ENCODE measurements at regions not wholly inside any gene's neighbourhood (a gene's known extent, or its start where the extent isn't known, plus 50 kb on each side); places are given as distances from the start of the nearest gene placed in this dataset.

GRCh38 chr10:8640878-8641277 lies 586.4 kb downstream of the GATA3 start:
- ChIA-PET POLR2A (ENCODE audit: low non-redundant PET) (no interaction called here), CTCF (no interaction called here)
- no peak for TF ChIP-seq CTCF (conservative IDR thresholded peaks at IDR 0.05; ENCODE audit: low read depth)
- no peak for DNase-seq (ENCODE audit: low spot score)
- H3K27ac ChIP-seq = no peak overlapping the region

GRCh38 chr10:8656261-8656660 lies 601.8 kb downstream of the GATA3 start:
- TF ChIP-seq CTCF (conservative IDR thresholded peaks at IDR 0.05; ENCODE audit: low read depth) = no peak
- CTCF ChIA-PET = no interaction called here
- POLR2A ChIA-PET (ENCODE audit: low non-redundant PET) = no interaction called here
- no peak overlapping the region for H3K27ac ChIP-seq
- no peak for DNase-seq (ENCODE audit: low spot score)

- no peak for DNase-seq (ENCODE audit: low spot score)
- CTCF ChIA-PET = no interaction called here
These were observed 605.5 kb downstream of the GATA3 start for GRCh38 chr10:8659982-8660381.

GRCh38 chr10:8661886-8662285 lies 607.4 kb downstream of the GATA3 start:
- no peak for TF ChIP-seq CTCF (conservative IDR thresholded peaks at IDR 0.05; ENCODE audit: low read depth)
- no peak overlapping the region for H3K27ac ChIP-seq
- ChIA-PET POLR2A (ENCODE audit: low non-redundant PET) (no interaction called here), CTCF (interaction anchor here (0.8 kb wide), 1 partner anchor 19 kb away, joined by 4 read pairs; no protein-coding TSS in a partner anchor)
- DNase-seq (ENCODE audit: low spot score) = no peak

More at GRCh38 chr10:8659982-8660381, 605.5 kb downstream of the GATA3 start:
- no peak overlapping the region for H3K27ac ChIP-seq
- POLR2A ChIA-PET (ENCODE audit: low non-redundant PET) = no interaction called here
- no peak for TF ChIP-seq CTCF (conservative IDR thresholded peaks at IDR 0.05; ENCODE audit: low read depth)

GRCh38 chr10:8663131-8663530 lies 608.6 kb downstream of the GATA3 start:
- TF ChIP-seq CTCF (conservative IDR thresholded peaks at IDR 0.05; ENCODE audit: low read depth) = no peak
- DNase-seq (ENCODE audit: low spot score) = peak; percentile 3
- no peak overlapping the region for H3K27ac ChIP-seq
- CTCF ChIA-PET = no interaction called here
- POLR2A ChIA-PET (ENCODE audit: low non-redundant PET) = no interaction called here

- ChIA-PET POLR2A (ENCODE audit: low non-redundant PET) (no interaction called here), CTCF (interaction anchor here (0.5 kb wide), 1 partner anchor 8 kb away, joined by 7 read pairs; no protein-coding TSS in a partner anchor)
- no peak for TF ChIP-seq CTCF (conservative IDR thresholded peaks at IDR 0.05; ENCODE audit: low read depth)
- no peak overlapping the region for H3K27ac ChIP-seq
- no peak for DNase-seq (ENCODE audit: low spot score)
These were observed 610.8 kb downstream of the GATA3 start for GRCh38 chr10:8665322-8665721.

GRCh38 chr10:8670461-8670860 lies 616.0 kb downstream of the GATA3 start:
- no peak overlapping the region for H3K27ac ChIP-seq
- no peak for TF ChIP-seq CTCF (conservative IDR thresholded peaks at IDR 0.05; ENCODE audit: low read depth)
- CTCF ChIA-PET = no interaction called here
- POLR2A ChIA-PET (ENCODE audit: low non-redundant PET) = no interaction called here
- no peak for DNase-seq (ENCODE audit: low spot score)

All from RWPE1 (cell line).